A549 (cell line): ENCODE measurements at regions not wholly inside any gene's neighbourhood (a gene's known extent, or its start where the extent isn't known, plus 50 kb on each side); places are given as distances from the start of the nearest gene placed in this dataset.

ENCODE experiments used
- ATAC-seq, 2 experiments: fragments of 200-7000 bp in 1 of 2; fragments of >200 bp in 1 of 2; cut with Nextera tagmentation in 1 of 2; cut with Tn5 transposase in 1 of 2; 3 replicates each; pipeline versions ENCODE4 v1.8.0 to v1.9.1; 2018 to 2020; ENCODE audit warnings: mild to moderate bottlenecking in 1 of 2, moderate library complexity in 1 of 2
- CTCF ChIA-PET: fragments of 300-600 bp; sonication (Branson Sonifier 250); formaldehyde crosslinking; extraction: SDS; loops from one replicate; lab custom pipeline; 2021; ENCODE audit warnings: antibody characterized with exemption, inconsistent platforms; lab: Yijun Ruan, JAX
- POLR2A ChIA-PET: fragments of 350-600 bp; formaldehyde crosslinking; extraction: SDS; loops from one replicate; lab custom pipeline; 2021; ENCODE audit warnings: antibody characterized with exemption, inconsistent platforms; lab: Yijun Ruan, JAX
- DNase-seq, 2 experiments: peaks; one replicate each; pipeline versions ENCODE4 v3.0.0 to v3.0.0-alpha.2; 2011 to 2016; ENCODE audit warnings: low read depth in 1 of 2, low spot score in 1 of 2
- FAIRE-seq: peaks from 2 replicates; lab custom pipeline; 2011; peaks lifted over from hg19 to GRCh38; lab: Jason Lieb, UNC
- H3K27ac ChIP-seq, 2 experiments: fragments of >200 bp; sonication (Bioruptor Twin); formaldehyde crosslinking; 3 replicates each; pipeline ENCODE4 v1.5.1; 2016 to 2017
- H3K4me1 ChIP-seq: fragments of >200 bp; sonication (Bioruptor Twin); formaldehyde crosslinking; 3 replicates; pipeline ENCODE4 v1.6.1; 2016
- H3K4me2 ChIP-seq: fragments of >200 bp; sonication (Bioruptor Twin); formaldehyde crosslinking; 3 replicates; pipeline ENCODE4 v1.6.1; 2016
- H3K4me3 ChIP-seq: fragments of >200 bp; sonication (Bioruptor Twin); formaldehyde crosslinking; 3 replicates; pipeline ENCODE4 v1.5.1; 2016
- H3K9me3 ChIP-seq: fragments of >200 bp; sonication (Bioruptor Twin); formaldehyde crosslinking; 3 replicates; pipeline ENCODE4 v1.6.1; 2016
- CEBPB ChIP-seq, 2 experiments: fragments of >200 bp in 1 of 2; sonication (Bioruptor Twin) in 1 of 2; formaldehyde crosslinking in 1 of 2; IDR thresholded peaks; 2 replicates each; pipeline ENCODE4 v1.6.1; 2012 to 2016
- EP300 ChIP-seq, 2 experiments: fragments of >200 bp; sonication (Bioruptor Twin); formaldehyde crosslinking; IDR thresholded peaks; 2 replicates in 1 of 2; 3 replicates in 1 of 2; pipeline ENCODE4 v1.6.1; 2016 to 2017
- FOXS1 ChIP-seq: fragments of 250-450 bp; sonication (Bioruptor Pico); IDR thresholded peaks from 2 replicates; pipeline ENCODE4 v1.5.0; 2020; ENCODE audit warnings: mild to moderate bottlenecking, moderate library complexity
- HDAC2 ChIP-seq: fragments of 200-600 bp; sonication (generic); IDR thresholded peaks from 2 replicates; pipeline ENCODE4 v1.6.1; 2016
- KDM1A ChIP-seq: fragments of 200-600 bp; sonication (generic); IDR thresholded peaks from 2 replicates; pipeline ENCODE4 v1.6.1; 2016; ENCODE audit warnings: low read depth, mild to moderate bottlenecking
- PHF8 ChIP-seq: fragments of 200-600 bp; sonication (generic); IDR thresholded peaks from 2 replicates; pipeline ENCODE4 v1.6.1; 2016; ENCODE audit warnings: low read depth, mild to moderate bottlenecking, antibody characterized with exemption, moderate library complexity, borderline replicate concordance
- POLR2A ChIP-seq: IDR thresholded peaks from 2 replicates; pipeline ENCODE4 v1.6.1; 2012; ENCODE audit warnings: mild to moderate bottlenecking, low read length
- RAD21 ChIP-seq, 2 experiments: fragments of >200 bp in 1 of 2; sonication (Bioruptor Twin) in 1 of 2; formaldehyde crosslinking in 1 of 2; IDR thresholded peaks in 1 of 2; conservative IDR thresholded peaks in 1 of 2; 2 replicates in 1 of 2; 3 replicates in 1 of 2; pipeline ENCODE4 v1.6.1; 2012 to 2018; ENCODE audit warnings: inconsistent platforms in 1 of 2
- RFX5 ChIP-seq: fragments of 450-650 bp; IDR thresholded peaks from 2 replicates; pipeline ENCODE4 v1.7.1; 2014; ENCODE audit warnings: antibody characterized with exemption, mild to moderate bottlenecking, moderate library complexity
- SMC3 ChIP-seq: fragments of >200 bp; sonication (Bioruptor Twin); formaldehyde crosslinking; IDR thresholded peaks from 3 replicates; pipeline ENCODE4 v1.6.1; 2018; ENCODE audit warnings: inconsistent platforms
- TP53 ChIP-seq: fragments of 250-450 bp; sonication (Bioruptor Pico); IDR thresholded peaks from 2 replicates; pipeline ENCODE4 v1.5.0; 2021; ENCODE audit warnings: mild to moderate bottlenecking, moderate library complexity
- WGBS: methylation state at CpG from one replicate; pipeline ENCODE4 v1.1.6; 2017; ENCODE audit errors: missing lambda C conversion rate; 5-methylcytosine and 5-hydroxymethylcytosine counted together
- TF ChIP-seq, protein P1 (sequence below): fragments of >200 bp; sonication (Bioruptor Twin); formaldehyde crosslinking; IDR thresholded peaks from 3 replicates; pipeline ENCODE4 v1.6.1; 2016
- TF ChIP-seq, protein P2 (sequence below): fragments of >200 bp; sonication (Bioruptor Twin); formaldehyde crosslinking; IDR thresholded peaks from 3 replicates; pipeline ENCODE4 v1.5.1; 2016
- TF ChIP-seq, protein P3 (sequence below): IDR thresholded peaks from 2 replicates; pipeline ENCODE4 v1.6.1; 2012; ENCODE audit warnings: low read depth, borderline replicate concordance

DNA sequence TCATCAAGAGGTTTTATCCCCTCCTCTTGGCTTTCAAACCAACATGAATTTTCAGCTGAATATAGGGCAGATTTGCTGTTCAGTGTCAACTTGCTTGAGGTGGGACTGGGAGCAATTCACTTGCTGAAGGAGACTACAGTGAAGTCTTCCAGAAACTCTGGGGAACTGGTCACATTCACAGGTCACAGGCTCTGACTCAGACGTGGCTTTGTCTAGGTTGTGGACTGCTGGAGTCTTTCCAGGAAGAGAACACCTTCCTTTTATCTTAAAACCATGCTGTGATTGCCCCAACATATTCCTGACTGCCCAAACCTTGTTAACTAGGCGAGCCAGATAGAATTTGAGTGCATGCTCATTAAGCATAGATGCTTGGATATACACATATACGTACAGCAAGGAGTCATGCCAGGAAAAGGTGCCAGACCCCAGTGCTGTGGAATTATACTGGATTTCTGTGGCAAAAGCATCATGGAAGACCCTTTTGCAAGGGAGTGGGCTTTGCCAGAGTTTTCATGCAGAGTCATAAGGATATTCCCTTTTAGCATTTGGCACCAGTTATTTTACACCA, 399.1 kb upstream of the TBL1XR1 start:
- 39% methylated on average over 3 of the region's 3 CpGs for WGBS
- TF ChIP-seq POLR2A, result no peak
- no peak for TF ChIP-seq FOXS1 (CRISPR knock-in tag)
- TF ChIP-seq PHF8, result no peak
- no peak for TF ChIP-seq RAD21 (conservative IDR thresholded peaks at IDR 0.05 in 1 of 2, IDR thresholded peaks at IDR 0.05 in 1 of 2)
- TF ChIP-seq RFX5, result no peak
- TF ChIP-seq, protein P1, sequence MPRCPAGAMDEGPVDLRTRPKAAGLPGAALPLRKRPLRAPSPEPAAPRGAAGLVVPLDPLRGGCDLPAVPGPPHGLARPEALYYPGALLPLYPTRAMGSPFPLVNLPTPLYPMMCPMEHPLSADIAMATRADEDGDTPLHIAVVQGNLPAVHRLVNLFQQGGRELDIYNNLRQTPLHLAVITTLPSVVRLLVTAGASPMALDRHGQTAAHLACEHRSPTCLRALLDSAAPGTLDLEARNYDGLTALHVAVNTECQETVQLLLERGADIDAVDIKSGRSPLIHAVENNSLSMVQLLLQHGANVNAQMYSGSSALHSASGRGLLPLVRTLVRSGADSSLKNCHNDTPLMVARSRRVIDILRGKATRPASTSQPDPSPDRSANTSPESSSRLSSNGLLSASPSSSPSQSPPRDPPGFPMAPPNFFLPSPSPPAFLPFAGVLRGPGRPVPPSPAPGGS, result no peak
- no peak for TF ChIP-seq KDM1A
- TF ChIP-seq, protein P2, sequence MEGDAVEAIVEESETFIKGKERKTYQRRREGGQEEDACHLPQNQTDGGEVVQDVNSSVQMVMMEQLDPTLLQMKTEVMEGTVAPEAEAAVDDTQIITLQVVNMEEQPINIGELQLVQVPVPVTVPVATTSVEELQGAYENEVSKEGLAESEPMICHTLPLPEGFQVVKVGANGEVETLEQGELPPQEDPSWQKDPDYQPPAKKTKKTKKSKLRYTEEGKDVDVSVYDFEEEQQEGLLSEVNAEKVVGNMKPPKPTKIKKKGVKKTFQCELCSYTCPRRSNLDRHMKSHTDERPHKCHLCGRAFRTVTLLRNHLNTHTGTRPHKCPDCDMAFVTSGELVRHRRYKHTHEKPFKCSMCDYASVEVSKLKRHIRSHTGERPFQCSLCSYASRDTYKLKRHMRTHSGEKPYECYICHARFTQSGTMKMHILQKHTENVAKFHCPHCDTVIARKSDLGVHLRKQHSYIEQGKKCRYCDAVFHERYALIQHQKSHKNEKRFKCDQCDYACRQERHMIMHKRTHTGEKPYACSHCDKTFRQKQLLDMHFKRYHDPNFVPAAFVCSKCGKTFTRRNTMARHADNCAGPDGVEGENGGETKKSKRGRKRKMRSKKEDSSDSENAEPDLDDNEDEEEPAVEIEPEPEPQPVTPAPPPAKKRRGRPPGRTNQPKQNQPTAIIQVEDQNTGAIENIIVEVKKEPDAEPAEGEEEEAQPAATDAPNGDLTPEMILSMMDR, result no peak
- no peak for TF ChIP-seq HDAC2
- no peak for TF ChIP-seq SMC3
- no peak for TF ChIP-seq TP53 (CRISPR knock-in tag)
- TF ChIP-seq, all 56 proteins: peak for 0
- FAIRE-seq (no peak), ATAC-seq (peak; percentile 47 to 48; a peak in 4 of 6 replicates), DNase-seq (peak in 1 of 2 experiments; percentile 28)
- H3K27ac ChIP-seq, result peak overlapping the region; percentile 15 to 75; a peak in 5 of 6 replicates
- POLR2A ChIA-PET, result no interaction called here
- H3K9me3 ChIP-seq, result no peaks in the 10 kb centered on the region
- CTCF ChIA-PET, result no interaction called here
- peak overlapping the region; percentile 58 for H3K4me2 ChIP-seq
- peaks cover 51% of the 10 kb centered on the region for H3K4me1 ChIP-seq
- H3K4me3 ChIP-seq, result no peak overlapping the region

DNA sequence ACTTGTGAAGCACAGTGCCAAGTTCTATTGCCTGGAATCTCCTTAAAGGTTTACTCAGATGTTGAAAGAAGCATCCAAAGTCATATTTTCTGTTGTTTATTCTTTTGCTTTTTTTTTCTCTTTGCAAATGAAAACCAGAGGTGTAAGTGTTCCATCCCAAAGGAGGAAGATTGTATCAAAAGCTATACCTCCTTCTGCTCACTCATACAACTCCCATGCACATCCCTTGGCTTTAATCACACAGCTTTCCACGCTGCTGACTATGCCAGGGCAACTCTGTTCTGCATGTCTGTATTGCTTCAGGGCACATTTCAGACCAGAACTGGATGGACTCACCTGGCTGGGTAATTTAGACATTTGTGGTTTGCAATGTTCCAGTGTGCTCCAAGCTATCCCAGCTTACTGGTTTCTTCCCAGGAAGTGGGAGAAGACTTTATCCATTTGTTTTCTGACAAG, 399.6 kb upstream of the TBL1XR1 start:
- DNase-seq, result no peak
- Histone ChIP-seq H3K4me2 (peak overlapping the region; percentile 58), H3K4me3 (no peak overlapping the region), H3K4me1 (peaks cover 46% of the 10 kb centered on the region), H3K27ac (peak overlapping the region; percentile 15 to 75; a peak in 5 of 6 replicates), H3K9me3 (no peaks in the 10 kb centered on the region)
- CTCF ChIA-PET, result no interaction called here
- no peak for FAIRE-seq
- TF ChIP-seq FOXS1 (CRISPR knock-in tag), result no peak
- 100% methylated on average over 1 of the region's 1 CpG for WGBS
- ATAC-seq, result peak in 1 of 2 experiments; percentile 32; a peak in 1 of 6 replicates
- POLR2A ChIA-PET, result no interaction called here

DNA sequence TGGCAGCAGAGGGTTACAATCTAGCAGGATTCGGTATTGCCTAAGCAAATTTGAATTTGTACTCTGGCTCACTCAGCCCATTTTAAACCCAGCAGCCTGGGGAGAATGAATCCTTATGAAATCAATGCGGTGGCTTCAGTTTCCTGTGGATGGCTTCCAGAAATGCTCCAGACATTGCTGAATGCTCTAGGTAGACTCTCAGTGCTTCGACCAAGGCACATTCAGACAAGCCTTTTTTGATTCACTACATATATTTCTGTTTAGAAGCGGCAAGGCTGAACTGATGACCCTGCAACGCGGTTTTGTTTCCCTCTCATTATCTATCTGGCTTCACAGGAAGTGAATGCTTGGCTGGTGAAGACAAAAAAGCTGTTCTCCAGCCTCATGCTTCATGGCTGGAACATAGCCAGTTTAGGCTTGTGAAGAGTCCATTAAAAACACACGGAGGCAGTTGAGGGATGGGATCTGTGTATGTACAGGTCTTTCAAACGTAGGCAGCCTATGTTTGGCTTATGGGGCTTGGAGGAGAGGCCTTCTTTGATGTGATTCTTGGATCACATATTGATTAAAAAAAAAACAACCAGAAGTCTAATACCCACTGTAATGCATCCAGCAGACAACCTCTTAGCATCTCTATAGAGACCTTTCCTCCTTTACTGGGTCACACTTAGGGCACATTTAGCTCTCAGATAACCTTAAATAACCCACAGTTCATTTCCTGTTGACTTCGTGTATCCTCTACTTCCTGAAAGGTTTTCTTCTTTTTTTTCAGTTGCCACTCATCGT, 400.2 kb upstream of the TBL1XR1 start:
- H3K4me1 ChIP-seq, result peaks cover 52% of the 10 kb centered on the region
- TF ChIP-seq CEBPB (IDR thresholded peaks at IDR 0.05) (no peak), EP300 (IDR thresholded peaks at IDR 0.05) (no peak)
- TF ChIP-seq, protein P3, sequence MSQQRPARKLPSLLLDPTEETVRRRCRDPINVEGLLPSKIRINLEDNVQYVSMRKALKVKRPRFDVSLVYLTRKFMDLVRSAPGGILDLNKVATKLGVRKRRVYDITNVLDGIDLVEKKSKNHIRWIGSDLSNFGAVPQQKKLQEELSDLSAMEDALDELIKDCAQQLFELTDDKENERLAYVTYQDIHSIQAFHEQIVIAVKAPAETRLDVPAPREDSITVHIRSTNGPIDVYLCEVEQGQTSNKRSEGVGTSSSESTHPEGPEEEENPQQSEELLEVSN, result no peak
- H3K27ac ChIP-seq, result peak overlapping the region; percentile 15 to 75; a peak in 4 of 6 replicates
- ChIA-PET POLR2A (no interaction called here), CTCF (no interaction called here)
- no peaks in the 10 kb centered on the region for H3K9me3 ChIP-seq
- DNase-seq (no peak), ATAC-seq (no peak), FAIRE-seq (no peak)
- H3K4me3 ChIP-seq, result no peak overlapping the region
- WGBS, result 77% methylated on average over 10 of the region's 10 CpGs
- 0 out of 3 replicates have a peak overlapping the region, but pooled peaks have one; percentile 0 for H3K4me2 ChIP-seq
